ENCODE measurements at regions not wholly inside any gene's neighbourhood (a gene's known extent, or its start where the extent isn't known, plus 50 kb on each side); places are given as distances from the start of the nearest gene placed in this dataset.

DNA sequence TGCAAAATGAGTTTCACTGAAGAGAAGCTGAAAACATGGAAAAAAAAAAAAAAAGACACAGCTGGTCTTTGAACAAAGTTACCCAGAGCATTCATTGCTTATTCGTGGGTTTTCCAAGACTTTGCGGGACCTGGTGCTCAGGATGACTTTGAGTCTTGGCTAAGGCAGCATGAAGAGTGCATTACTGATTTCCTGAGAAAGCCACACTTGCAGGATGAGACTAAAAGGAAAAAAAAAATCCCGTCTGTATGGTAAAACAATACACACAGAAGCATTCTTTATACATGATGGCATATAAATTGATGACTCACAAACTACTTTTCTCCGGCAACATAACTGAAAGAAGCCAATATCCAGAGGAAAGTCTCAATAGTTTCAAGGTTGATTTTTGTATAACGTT lies 195.4 kb downstream of the SPP2 start:
- TF ChIP-seq POLR2A (IDR thresholded peaks at IDR 0.05; ENCODE audit: low read depth, low read length) (no peak), POLR2AphosphoS5 (IDR thresholded peaks at IDR 0.05; ENCODE audit: low read depth, low read length) (no peak), TAF1 (IDR thresholded peaks at IDR 0.05; ENCODE audit: borderline replicate concordance, low read depth, low read length) (no peak)
